HEK293 (cell line): ENCODE measurements at regions not wholly inside any gene's neighbourhood (a gene's known extent, or its start where the extent isn't known, plus 50 kb on each side); places are given as distances from the start of the nearest gene placed in this dataset.

ENCODE experiments used
- CTCF ChIP-seq: fragments of 450-650 bp; formaldehyde crosslinking; IDR thresholded peaks from 2 replicates; pipeline ENCODE4 v1.5.1; 2016; ENCODE audit warnings: missing biosample characterization, missing genetic modification characterization
- PRDM10 ChIP-seq: fragments of 450-650 bp; formaldehyde crosslinking; IDR thresholded peaks from 2 replicates; pipeline ENCODE4 v1.5.1; 2016; ENCODE audit warnings: missing biosample characterization, missing genetic modification characterization
- ZFP69B ChIP-seq: fragments of 450-650 bp; formaldehyde crosslinking; IDR thresholded peaks from 2 replicates; pipeline ENCODE4 v1.5.1; 2016; ENCODE audit warnings: missing biosample characterization, missing genetic modification characterization
- ZNF610 ChIP-seq: fragments of 450-650 bp; formaldehyde crosslinking; IDR thresholded peaks from 2 replicates; pipeline ENCODE4 v1.5.1; 2016; ENCODE audit warnings: missing biosample characterization, missing genetic modification characterization, borderline replicate concordance

GRCh38 chrX:1052021-1052420 is 160.4 kb downstream of the CRLF2 start:
- no peak for TF ChIP-seq ZNF610
- no peak for TF ChIP-seq CTCF (tag by site-specific recombination)
- no peak for TF ChIP-seq PRDM10 (tag by site-specific recombination)
- no peak for TF ChIP-seq ZFP69B (tag by site-specific recombination)
